ENCODE measurements at regions not wholly inside any gene's neighbourhood (a gene's known extent, or its start where the extent isn't known, plus 50 kb on each side); places are given as distances from the start of the nearest gene placed in this dataset.

DNA sequence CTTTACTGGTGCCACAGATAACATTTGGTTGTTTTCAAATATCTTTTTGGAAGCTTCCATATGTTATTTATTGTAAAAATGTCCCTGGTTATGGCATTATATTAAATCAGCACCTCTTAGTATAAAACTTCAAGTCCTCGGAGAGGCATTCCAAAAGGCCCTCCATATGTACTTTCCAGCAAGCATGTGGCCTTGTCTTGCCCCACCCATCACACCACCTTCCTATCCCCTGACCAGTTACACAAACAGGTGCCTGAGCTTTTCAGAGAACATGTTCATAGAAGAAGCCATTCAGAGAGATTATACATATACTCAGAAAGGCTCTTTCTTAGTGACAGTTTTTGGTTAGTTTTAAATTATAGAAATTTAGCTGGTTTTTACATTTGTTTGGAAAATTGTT, 92.4 kb upstream of the PRKG1 start:
- Histone ChIP-seq H4K8ac (ENCODE audit: extremely low read depth, insufficient read depth, low read length) (no peak overlapping the region), H2BK120ac (replicated peaks; ENCODE audit: low read depth, low read length) (no peak overlapping the region), H4K91ac (replicated peaks; ENCODE audit: insufficient read length, low read length) (no peak overlapping the region), H3K4me1 (replicated peaks in 1 of 4; ENCODE audit: control insufficient read depth in 3 of 4, insufficient read depth in 4 of 4, low read length in 3 of 4) (no peaks in the 10 kb centered on the region), H3K27ac (ENCODE audit: low read depth, low read length) (no peak overlapping the region), H3K36me3 (ENCODE audit: control insufficient read depth in 2 of 4, insufficient read depth in 4 of 4, low read length in 3 of 4) (no peaks in the 10 kb centered on the region), H3K23me2 (ENCODE audit: low read depth, low read length) (no peaks in the 10 kb centered on the region), H3K27me3 (replicated peaks in 1 of 4; ENCODE audit: control insufficient read depth in 3 of 4, extremely low read depth in 1 of 4, insufficient read depth in 3 of 4, low read length in 3 of 4) (no peaks in the 10 kb centered on the region), H4K5ac (ENCODE audit: insufficient read length, low read depth, low read length) (no peak overlapping the region), H3K9ac (replicated peaks in 1 of 4; ENCODE audit: extremely low read depth in 1 of 4, low read depth in 3 of 4, low read length in 3 of 4) (no peak overlapping the region), H4K20me1 (replicated peaks in 1 of 2; ENCODE audit: control insufficient read depth in 1 of 2, insufficient read depth in 2 of 2, low read length in 2 of 2) (no peaks in the 10 kb centered on the region), H2BK15ac (ENCODE audit: low read length) (no peak overlapping the region), H3K9me3 (ENCODE audit: insufficient read depth in 2 of 2, low read depth in 1 of 2, low read length in 1 of 2) (no peaks in the 10 kb centered on the region), H3K79me2 (ENCODE audit: control insufficient read depth in 1 of 2, insufficient read depth in 2 of 2, low read length in 2 of 2) (no peaks in the 10 kb centered on the region), H2BK20ac (ENCODE audit: low read length) (no peak overlapping the region), H3K23ac (ENCODE audit: insufficient read length) (no peak overlapping the region), H3K79me1 (ENCODE audit: low read depth, low read length) (no peaks in the 10 kb centered on the region), H2BK12ac (ENCODE audit: low read depth, low read length) (no peak overlapping the region), H3K4me2 (ENCODE audit: insufficient read depth in 1 of 2, low read depth in 2 of 2, low read length in 2 of 2) (no peak overlapping the region), H3K18ac (ENCODE audit: extremely low read depth, low read length) (no peak overlapping the region), H2AFZ (ENCODE audit: low read length) (no peak overlapping the region), H2BK5ac (ENCODE audit: low read depth, low read length) (no peak overlapping the region), H3K4ac (replicated peaks; ENCODE audit: insufficient read length, low read depth, low read length) (no peak overlapping the region), H3K4me3 (ENCODE audit: extremely low read depth in 1 of 4, insufficient read depth in 2 of 4, low read depth in 3 of 4, low read length in 4 of 4) (no peak overlapping the region), H3K14ac (ENCODE audit: insufficient read length) (no peak overlapping the region), H2AK5ac (ENCODE audit: low read depth, low read length) (no peak overlapping the region), H3K56ac (replicated peaks; ENCODE audit: insufficient read length, low read depth, low read length) (no peak overlapping the region)
- DNase-seq (ENCODE audit: low read depth in 1 of 2, low spot score in 2 of 2) (no peak), FAIRE-seq (no peak)
- WGBS, 2 experiments (ENCODE audit: extremely low coverage in 1 of 2, insufficient coverage in 1 of 2, insufficient read length in 1 of 2, insufficient replicate concordance in 2 of 2, low coverage in 1 of 2, low lambda C conversion rate in 2 of 2, missing lambda C conversion rate in 1 of 2) = 91% methylated on average over 1 of the region's 1 CpG; no CpG with 5 or more reads in 1 of the 2 experiments
- CTCF ChIA-PET (ENCODE audit: partially characterized antibody) = interaction anchor here (1.0 kb wide), 1 partner anchor 192 kb away, joined by 3 read pairs; no protein-coding TSS in a partner anchor
- TF ChIP-seq JUND (IDR thresholded peaks at IDR 0.05; ENCODE audit: low read length) (no peak), ATF3 (IDR thresholded peaks at IDR 0.05; ENCODE audit: insufficient read depth, low read depth, low read length) (no peak), CTBP2 (IDR thresholded peaks at IDR 0.05; ENCODE audit: borderline replicate concordance, insufficient read depth, insufficient read length, low read length) (no peak), TCF12 (IDR thresholded peaks at IDR 0.05; ENCODE audit: low read depth, low read length) (no peak), CREB1 (IDR thresholded peaks at IDR 0.05) (no peak), POLR2A (IDR thresholded peaks at IDR 0.05; ENCODE audit: control extremely low read depth in 1 of 2, low read depth in 2 of 2, low read length in 2 of 2) (no peak), TEAD4 (IDR thresholded peaks at IDR 0.05; ENCODE audit: low read depth, low read length) (no peak), KDM1A (IDR thresholded peaks at IDR 0.05; ENCODE audit: borderline replicate concordance, low read length) (no peak), CEBPB (IDR thresholded peaks at IDR 0.05; ENCODE audit: low read depth, low read length) (no peak), RFX5 (IDR thresholded peaks at IDR 0.05; ENCODE audit: borderline replicate concordance, low read depth, low read length) (no peak)
- POLR2A ChIA-PET (ENCODE audit: partially characterized antibody) = no interaction called here

All from H1 (cell line).